ENCODE measurements at regions not wholly inside any gene's neighbourhood (a gene's known extent, or its start where the extent isn't known, plus 50 kb on each side); places are given as distances from the start of the nearest gene placed in this dataset.

- TF ChIP-seq CTCF (IDR thresholded peaks at IDR 0.05) = no peak
- no peak for TF ChIP-seq POLR2A (IDR thresholded peaks at IDR 0.05)
These were observed 501.8 kb downstream of the GATA3 start for GRCh38 chr10:8556321-8556720.
